Testis (tissue), 2 donors: ENCODE measurements at regions not wholly inside any gene's neighbourhood (a gene's known extent, or its start where the extent isn't known, plus 50 kb on each side); places are given as distances from the start of the nearest gene placed in this dataset.
"Not testable (repeated sequence)": the region's sequence is repeated elsewhere in the genome, so short reads cannot be mapped to it uniquely, and the experiment has no call there.

Source experiments
- DNase-seq: peaks from one replicate; pipeline ENCODE4 v3.0.0-alpha.2; 2019
- H3K27ac ChIP-seq, 2 donors: fragments of 200-600 bp; sonication (generic); one replicate each; pipeline ENCODE4 v1.5.1; 2019
- H3K27me3 ChIP-seq: fragments of 200-600 bp; sonication (generic); one replicate; pipeline ENCODE4 v1.5.1; 2019
- H3K36me3 ChIP-seq: fragments of 200-600 bp; sonication (generic); one replicate; pipeline ENCODE4 v1.5.1; 2017; ENCODE audit warnings: low read depth; ENCODE audit errors: missing control alignments
- H3K4me1 ChIP-seq: fragments of 200-600 bp; sonication (generic); one replicate; pipeline ENCODE4 v1.5.1; 2019
- H3K4me3 ChIP-seq, 2 donors: fragments of 200-600 bp; sonication (generic); one replicate each; pipeline ENCODE4 v1.5.1; 2017 to 2019
- H3K9me3 ChIP-seq: fragments of 200-600 bp; sonication (generic); one replicate; pipeline ENCODE4 v1.5.1; 2017
- POLR2A ChIP-seq: fragments of 450-650 bp; IDR thresholded peaks from one replicate; pipeline ENCODE4 v1.6.1; 2017; ENCODE audit warnings: antibody characterized with exemption, mild to moderate bottlenecking, moderate library complexity
- WGBS, 2 donors: methylation state at CpG; one replicate each; pipeline ENCODE4 v1.1.5; 2018; 5-methylcytosine and 5-hydroxymethylcytosine counted together
- intact Hi-C: fragments of 100-400 bp; cut with DNase I; formaldehyde crosslinking; loops from one replicate; pipeline ENCODE4 v1.15.1; 2023; ENCODE audit warnings: low total_unique reads
- TF ChIP-seq, protein P1 (sequence below), 3 experiments: fragments of 450-650 bp in 2 of 3; fragments of 200-600 bp in 1 of 3; sonication (generic) in 1 of 3; IDR thresholded peaks; one replicate each; pipeline ENCODE4 v1.5.1; 2016 to 2019; ENCODE audit warnings: antibody characterized with exemption in 3 of 3, mild to moderate bottlenecking in 2 of 3, moderate library complexity in 1 of 3

GRCh38 chr1:191508239-191508638, 650.0 kb upstream of the RGS18 start:
- no peak for DNase-seq
- Histone ChIP-seq H3K27me3 (no peaks in the 10 kb centered on the region), H3K4me1 (no peaks in the 10 kb centered on the region), H3K27ac (no peak overlapping the region), H3K4me3 (no peak overlapping the region), H3K36me3 (no peaks in the 10 kb centered on the region), H3K9me3 (no peaks in the 10 kb centered on the region)
- 88 to 97% methylated on average over 2 of the region's 2 CpGs for WGBS, 2 donors
- intact Hi-C loops = no loop called here
- no peak for TF ChIP-seq POLR2A
- TF ChIP-seq, protein P1, sequence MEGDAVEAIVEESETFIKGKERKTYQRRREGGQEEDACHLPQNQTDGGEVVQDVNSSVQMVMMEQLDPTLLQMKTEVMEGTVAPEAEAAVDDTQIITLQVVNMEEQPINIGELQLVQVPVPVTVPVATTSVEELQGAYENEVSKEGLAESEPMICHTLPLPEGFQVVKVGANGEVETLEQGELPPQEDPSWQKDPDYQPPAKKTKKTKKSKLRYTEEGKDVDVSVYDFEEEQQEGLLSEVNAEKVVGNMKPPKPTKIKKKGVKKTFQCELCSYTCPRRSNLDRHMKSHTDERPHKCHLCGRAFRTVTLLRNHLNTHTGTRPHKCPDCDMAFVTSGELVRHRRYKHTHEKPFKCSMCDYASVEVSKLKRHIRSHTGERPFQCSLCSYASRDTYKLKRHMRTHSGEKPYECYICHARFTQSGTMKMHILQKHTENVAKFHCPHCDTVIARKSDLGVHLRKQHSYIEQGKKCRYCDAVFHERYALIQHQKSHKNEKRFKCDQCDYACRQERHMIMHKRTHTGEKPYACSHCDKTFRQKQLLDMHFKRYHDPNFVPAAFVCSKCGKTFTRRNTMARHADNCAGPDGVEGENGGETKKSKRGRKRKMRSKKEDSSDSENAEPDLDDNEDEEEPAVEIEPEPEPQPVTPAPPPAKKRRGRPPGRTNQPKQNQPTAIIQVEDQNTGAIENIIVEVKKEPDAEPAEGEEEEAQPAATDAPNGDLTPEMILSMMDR (IDR thresholded peaks at IDR 0.05) = no peak

DNA sequence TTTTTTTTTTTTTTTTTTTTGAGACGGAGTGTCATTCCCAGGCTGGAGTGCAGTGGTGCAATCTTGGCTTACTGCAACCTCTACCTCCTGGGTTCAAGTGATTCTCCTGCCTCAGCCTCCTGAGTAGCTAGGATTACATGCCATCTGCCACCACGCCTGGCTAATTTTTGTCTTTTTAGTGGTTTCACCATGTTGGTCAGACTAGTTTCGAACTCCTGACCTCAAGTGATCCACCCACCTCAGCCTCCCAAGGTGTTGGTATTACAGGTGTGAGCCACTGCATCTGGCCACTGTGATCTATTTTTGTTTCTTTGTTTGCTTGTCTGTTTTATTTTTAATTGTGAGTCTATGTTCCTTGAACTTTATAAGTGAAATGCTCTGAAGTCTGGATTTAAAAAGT, 646.8 kb upstream of the RGS18 start:
- H3K9me3 ChIP-seq, H3K36me3 ChIP-seq, H3K27ac ChIP-seq, DNase-seq, H3K4me1 ChIP-seq, intact Hi-C loops, H3K4me3 ChIP-seq, H3K27me3 ChIP-seq: not testable (repeated sequence)
- WGBS, 2 donors = 92 to 95% methylated on average over 3 of the region's 3 CpGs

- no peaks in the 10 kb centered on the region for H3K36me3 ChIP-seq
- H3K4me1 ChIP-seq = no peaks in the 10 kb centered on the region
- intact Hi-C loops = no loop called here
- H3K27me3 ChIP-seq = no peaks in the 10 kb centered on the region
- TF ChIP-seq POLR2A = no peak
- TF ChIP-seq, protein P1 (IDR thresholded peaks at IDR 0.05) = no peak
- no peak overlapping the region for H3K27ac ChIP-seq
- H3K4me3 ChIP-seq = no peak overlapping the region
- DNase-seq = no peak
- no peaks in the 10 kb centered on the region for H3K9me3 ChIP-seq
Measured at GRCh38 chr1:191517826-191518225, 640.4 kb upstream of the RGS18 start.

GRCh38 chr1:191519519-191519918, 638.7 kb upstream of the RGS18 start:
- Histone ChIP-seq H3K27me3 (no peaks in the 10 kb centered on the region), H3K36me3 (no peaks in the 10 kb centered on the region), H3K4me1 (no peaks in the 10 kb centered on the region), H3K27ac (no peak overlapping the region), H3K4me3 (no peak overlapping the region), H3K9me3 (no peaks in the 10 kb centered on the region)
- intact Hi-C loops = no loop called here
- no peak for DNase-seq
- TF ChIP-seq POLR2A = no peak
- TF ChIP-seq, protein P1 (IDR thresholded peaks at IDR 0.05) = no peak

GRCh38 chr1:191520345-191520744, 637.9 kb upstream of the RGS18 start:
- intact Hi-C loops = no loop called here

DNA sequence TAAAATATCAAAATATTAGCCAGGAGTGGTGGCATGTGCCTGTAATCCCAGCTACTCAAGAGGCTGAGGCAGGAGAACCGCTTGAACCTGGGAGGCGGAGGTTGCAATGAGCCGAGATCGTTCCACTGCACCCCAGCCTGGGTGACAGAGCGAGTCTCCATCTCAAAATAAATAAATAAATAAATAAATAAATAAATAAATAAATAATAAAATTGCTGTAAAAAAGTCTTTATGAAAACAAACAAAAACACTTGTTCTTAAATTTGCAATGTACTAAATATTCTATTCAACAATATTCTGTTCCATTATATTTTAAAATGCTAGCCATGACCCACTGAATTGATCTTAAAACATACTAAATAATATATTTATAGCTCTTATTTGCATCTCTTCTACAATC, 632.3 kb upstream of the RGS18 start:
- H3K4me1 ChIP-seq, intact Hi-C loops, H3K9me3 ChIP-seq, H3K27me3 ChIP-seq, H3K4me3 ChIP-seq, H3K36me3 ChIP-seq, DNase-seq, H3K27ac ChIP-seq: not testable (repeated sequence)
- WGBS, 2 donors = 69 to 76% methylated on average over 5 of the region's 5 CpGs

More at GRCh38 chr1:191520345-191520744, 637.9 kb upstream of the RGS18 start:
- Histone ChIP-seq H3K27me3 (no peaks in the 10 kb centered on the region), H3K4me3 (no peak overlapping the region), H3K36me3 (no peaks in the 10 kb centered on the region), H3K9me3 (no peaks in the 10 kb centered on the region), H3K27ac (no peak overlapping the region), H3K4me1 (no peaks in the 10 kb centered on the region)
- WGBS, 2 donors = 45 to 49% methylated on average over 3 of the region's 3 CpGs
- no peak for DNase-seq
- TF ChIP-seq, protein P1 (IDR thresholded peaks at IDR 0.05) = no peak
- TF ChIP-seq POLR2A = no peak
